ENCODE measurements at regions not wholly inside any gene's neighbourhood (a gene's known extent, or its start where the extent isn't known, plus 50 kb on each side); places are given as distances from the start of the nearest gene placed in this dataset.

GRCh38 chr10:110363572-110364411 is 59.1 kb upstream of the SMNDC1 start:
- Histone ChIP-seq H3K27me3 (no peaks in the 10 kb centered on the region), H3K27ac (no peak overlapping the region), H3K9me3 (no peaks in the 10 kb centered on the region), H3K4me3 (no peak overlapping the region), H3K36me3 (no peaks in the 10 kb centered on the region), H3K4me1 (no peaks in the 10 kb centered on the region)
- no peak for DNase-seq (ENCODE audit: low spot score in 2 of 2)
- TF ChIP-seq POLR2A (IDR thresholded peaks at IDR 0.05) (no peak), CTCF (IDR thresholded peaks at IDR 0.05) (no peak), EP300 (IDR thresholded peaks at IDR 0.05) (no peak)
- WGBS, 2 donors = 65 to 70% methylated on average over 19 to 20 of the region's 20 CpGs

DNA sequence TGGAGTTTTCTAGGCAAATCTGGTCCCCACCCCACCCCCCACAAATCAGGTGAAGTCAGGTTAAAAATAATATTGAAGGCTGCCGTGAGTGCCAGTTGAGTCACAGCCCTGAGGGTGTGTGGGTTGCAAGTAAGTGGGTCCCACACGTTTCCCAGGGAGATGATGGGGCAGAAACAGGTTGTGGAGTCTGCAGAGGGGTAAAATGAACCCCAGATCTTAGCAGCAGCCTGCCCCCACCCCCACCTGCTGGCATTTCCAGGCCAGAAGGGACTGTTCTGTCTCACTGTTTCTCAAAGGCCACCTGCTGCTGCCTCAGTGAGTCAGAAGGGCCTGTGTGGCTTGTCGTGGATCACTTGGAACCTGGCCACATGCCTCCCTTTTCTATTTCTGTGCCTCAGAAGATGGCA is 59.8 kb upstream of the SMNDC1 start:
- no peak overlapping the region for H3K27ac ChIP-seq
- no peaks in the 10 kb centered on the region for H3K27me3 ChIP-seq
- no peaks in the 10 kb centered on the region for H3K36me3 ChIP-seq
- TF ChIP-seq CTCF (IDR thresholded peaks at IDR 0.05) = no peak
- TF ChIP-seq POLR2A (IDR thresholded peaks at IDR 0.05) = no peak
- TF ChIP-seq EP300 (IDR thresholded peaks at IDR 0.05) = no peak
- H3K9me3 ChIP-seq = no peaks in the 10 kb centered on the region
- 78 to 90% methylated on average over 3 of the region's 3 CpGs for WGBS, 2 donors
- H3K4me1 ChIP-seq = no peaks in the 10 kb centered on the region
- H3K4me3 ChIP-seq = no peak overlapping the region
- no peak for DNase-seq (ENCODE audit: low spot score in 2 of 2)

DNA sequence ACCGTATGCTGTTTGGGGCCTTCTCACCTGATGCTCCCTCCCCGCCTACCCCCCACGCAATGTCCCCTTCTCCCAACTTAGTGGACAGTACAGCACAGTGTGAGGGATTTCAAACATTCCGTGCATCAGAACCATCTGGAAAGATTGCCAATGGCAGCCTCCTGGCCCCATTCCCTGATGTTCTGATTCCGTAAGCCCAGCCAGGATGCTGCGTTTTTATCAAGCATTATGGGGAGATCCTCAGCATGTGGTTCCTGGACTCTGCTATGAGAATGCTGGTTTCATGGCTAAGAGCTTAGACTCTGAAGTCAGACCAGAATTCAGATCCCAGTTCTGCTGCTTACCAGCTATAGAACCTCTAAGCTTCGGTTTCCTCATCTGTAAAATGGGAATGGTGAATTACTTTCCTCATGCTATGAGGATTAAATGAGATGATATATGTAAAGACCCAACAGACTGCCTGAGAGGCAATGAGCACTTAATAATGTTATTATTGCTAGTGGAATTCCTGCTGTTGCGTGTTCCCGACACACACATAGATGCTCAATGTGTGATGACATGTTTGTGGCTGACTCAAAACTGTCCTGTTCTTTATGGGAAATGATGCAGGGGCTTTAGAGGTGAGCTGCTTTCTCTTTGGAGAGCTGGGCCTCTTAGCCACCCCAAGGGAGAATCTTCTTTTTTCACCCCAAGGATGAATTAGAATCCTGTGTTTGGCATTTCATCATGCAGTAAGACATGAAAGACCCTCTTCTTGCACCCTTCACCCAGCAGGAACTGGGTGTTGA is 60.8 kb upstream of the SMNDC1 start:
- H3K27me3 ChIP-seq = no peaks in the 10 kb centered on the region
- H3K36me3 ChIP-seq = no peaks in the 10 kb centered on the region
- DNase-seq (ENCODE audit: low spot score in 2 of 2) = no peak
- H3K27ac ChIP-seq = no peak overlapping the region
- TF ChIP-seq POLR2A (IDR thresholded peaks at IDR 0.05) = no peak
- TF ChIP-seq EP300 (IDR thresholded peaks at IDR 0.05) = no peak
- TF ChIP-seq CTCF (IDR thresholded peaks at IDR 0.05) = no peak
- H3K4me3 ChIP-seq = no peak overlapping the region
- 95 to 99% methylated on average over 9 of the region's 9 CpGs for WGBS, 2 donors
- no peaks in the 10 kb centered on the region for H3K9me3 ChIP-seq
- no peaks in the 10 kb centered on the region for H3K4me1 ChIP-seq

DNA sequence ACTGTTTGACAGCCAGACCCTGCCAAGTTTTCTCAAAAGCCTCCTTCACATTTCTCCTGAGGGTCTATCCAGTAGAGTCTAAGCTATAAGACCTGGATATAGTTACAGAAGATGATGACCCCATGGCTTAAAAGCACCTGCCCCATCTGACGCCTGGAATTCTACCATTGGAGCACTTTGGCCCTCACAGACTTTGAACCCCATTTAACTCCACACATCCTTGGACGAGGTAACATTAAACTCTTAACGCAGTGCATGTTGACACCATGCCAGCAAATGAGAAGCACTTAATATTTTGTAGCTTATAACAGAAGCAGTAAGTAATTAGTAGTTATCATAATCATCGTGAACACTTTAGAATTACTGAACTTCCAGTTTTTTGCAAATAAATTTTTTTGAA is 61.9 kb upstream of the SMNDC1 start:
- DNase-seq (ENCODE audit: low spot score in 2 of 2) = no peak
- Histone ChIP-seq H3K27ac (no peak overlapping the region), H3K4me3 (no peak overlapping the region), H3K9me3 (no peaks in the 10 kb centered on the region), H3K27me3 (no peaks in the 10 kb centered on the region), H3K4me1 (no peaks in the 10 kb centered on the region), H3K36me3 (no peaks in the 10 kb centered on the region)
- TF ChIP-seq CTCF (IDR thresholded peaks at IDR 0.05) (no peak), POLR2A (IDR thresholded peaks at IDR 0.05) (no peak), EP300 (IDR thresholded peaks at IDR 0.05) (no peak)
- WGBS, 2 donors = 82 to 83% methylated on average over 4 of the region's 4 CpGs

- Histone ChIP-seq H3K9me3 (no peaks in the 10 kb centered on the region), H3K4me1 (no peaks in the 10 kb centered on the region), H3K36me3 (no peaks in the 10 kb centered on the region), H3K4me3 (no peak overlapping the region), H3K27ac (no peak overlapping the region), H3K27me3 (no peaks in the 10 kb centered on the region)
- WGBS, 2 donors = 39 to 48% methylated on average over 4 of the region's 4 CpGs
- no peak for DNase-seq (ENCODE audit: low spot score in 2 of 2)
- TF ChIP-seq EP300 (IDR thresholded peaks at IDR 0.05) (no peak), POLR2A (IDR thresholded peaks at IDR 0.05) (no peak)
Observed at GRCh38 chr10:110368002-110368401, 63.3 kb upstream of the SMNDC1 start.

Data from tibial nerve (tissue), 4 donors.